ENCODE measurements at regions not wholly inside any gene's neighbourhood (a gene's known extent, or its start where the extent isn't known, plus 50 kb on each side); places are given as distances from the start of the nearest gene placed in this dataset.

GRCh38 chr17:33517746-33518145 lies 224.7 kb upstream of the ASIC2 start:
- no peak for DNase-seq

GRCh38 chr17:33519692-33520091 lies 226.6 kb upstream of the ASIC2 start:
- no peak for DNase-seq

DNA sequence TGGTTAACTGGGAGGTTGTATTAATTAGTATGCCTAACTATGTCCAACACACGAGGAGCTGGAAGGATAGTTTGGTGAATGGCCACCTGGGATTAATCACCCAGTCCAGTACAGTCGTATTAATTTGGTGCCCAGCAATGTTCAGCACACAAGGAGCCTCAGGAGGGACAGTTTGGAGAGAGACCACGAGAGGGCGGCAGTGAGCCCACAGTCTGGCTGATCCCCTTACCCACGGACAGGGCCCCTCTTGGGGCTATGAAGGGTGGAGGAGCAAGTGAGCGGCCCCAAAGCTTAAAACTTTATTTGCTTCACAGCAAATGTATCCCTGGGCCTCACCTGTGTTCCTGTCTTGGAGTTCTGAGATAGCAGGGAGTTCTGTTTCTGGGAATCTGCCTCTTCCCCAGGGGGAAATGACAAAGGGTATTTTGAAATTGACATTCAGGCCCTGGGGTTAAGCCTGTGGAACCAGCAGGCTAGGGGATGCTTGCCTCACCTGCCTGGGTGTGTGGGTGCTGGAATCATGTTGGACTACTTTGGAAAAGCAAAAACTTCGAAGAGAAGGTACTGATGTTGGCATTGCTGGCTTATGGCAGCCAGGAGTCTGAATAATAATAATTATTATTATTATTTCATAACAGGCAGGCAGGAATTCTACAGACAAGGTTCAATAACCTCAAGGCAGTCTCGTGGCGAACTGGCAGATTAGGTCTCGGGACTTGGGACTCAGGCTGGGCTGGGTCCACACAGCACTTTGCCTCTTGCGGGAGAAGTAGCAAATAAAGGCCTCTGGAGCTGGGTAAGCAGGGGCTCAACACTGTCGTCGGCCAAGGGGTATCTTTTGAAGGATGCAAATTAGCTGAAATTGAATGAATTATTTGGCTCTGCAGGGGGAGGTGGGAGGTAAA lies 227.6 kb upstream of the ASIC2 start:
- peak; percentile 76 for DNase-seq

DNA sequence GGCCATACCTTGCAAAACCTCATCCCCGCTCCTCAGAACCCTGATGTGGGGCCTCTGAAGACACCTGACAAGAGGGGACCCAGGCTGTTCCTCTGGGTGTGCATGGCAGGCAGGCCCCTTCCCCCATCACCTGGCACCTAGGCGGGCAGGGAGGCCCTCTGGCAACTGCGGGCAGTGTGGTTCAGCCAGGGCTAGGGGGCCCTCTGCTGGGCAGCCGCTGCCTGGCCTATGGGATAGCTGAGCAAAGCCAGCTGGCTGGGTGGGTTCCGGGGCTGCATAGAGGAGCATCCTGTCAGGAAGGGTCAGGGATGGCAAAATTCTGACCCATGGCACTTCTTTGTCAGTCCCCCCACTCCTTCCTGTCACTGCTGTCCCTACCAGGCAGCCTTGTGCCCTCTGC lies 228.7 kb upstream of the ASIC2 start:
- DNase-seq: no peak

- DNase-seq: no peak
Observed at GRCh38 chr17:33522623-33523022, 229.5 kb upstream of the ASIC2 start.

GRCh38 chr17:33523577-33523981 lies 230.5 kb upstream of the ASIC2 start:
- no peak for DNase-seq

GRCh38 chr17:33525186-33525585 lies 232.1 kb upstream of the ASIC2 start:
- no peak for DNase-seq

GRCh38 chr17:33526717-33527116 lies 233.6 kb upstream of the ASIC2 start:
- no peak for DNase-seq

DNA sequence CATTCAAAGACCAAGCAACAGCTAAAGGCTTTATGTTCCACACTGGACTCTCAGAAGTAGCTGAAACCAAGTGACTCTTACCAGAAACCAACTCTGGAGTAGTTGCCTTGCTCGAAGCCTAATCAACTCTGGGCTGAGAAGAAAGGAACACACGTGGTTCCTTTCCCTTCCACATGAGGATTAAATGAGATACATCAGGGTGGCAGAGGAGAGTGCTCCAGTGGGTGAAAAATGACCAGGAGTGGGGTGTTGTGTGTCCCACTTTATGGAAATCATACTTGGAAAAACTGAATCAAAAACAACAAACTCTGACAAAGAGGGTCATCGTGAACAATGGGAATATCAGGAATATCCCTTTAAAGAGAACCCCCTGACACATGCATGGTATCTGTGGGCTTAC lies 234.2 kb upstream of the ASIC2 start:
- no peak for DNase-seq

DNA sequence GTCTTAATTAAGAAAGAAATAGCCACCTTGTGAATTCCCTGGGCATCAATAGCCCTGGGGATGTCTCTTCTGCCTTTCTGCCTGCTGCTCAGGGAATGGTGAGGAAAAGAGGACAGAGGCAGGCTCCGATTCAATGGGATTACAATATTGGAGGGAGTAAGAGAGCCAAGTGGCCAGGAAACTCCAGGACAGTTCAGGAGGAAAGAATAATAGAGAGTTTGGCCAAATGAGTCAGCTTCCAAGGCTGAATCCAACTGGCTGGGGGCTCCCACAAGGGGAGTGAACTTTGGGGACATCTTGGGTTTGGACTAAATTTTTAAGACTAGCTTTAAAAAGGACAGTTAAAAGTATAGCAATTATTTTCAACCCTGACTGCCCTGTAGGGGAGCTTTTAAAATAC lies 235.8 kb upstream of the ASIC2 start:
- no peak for DNase-seq

DNA sequence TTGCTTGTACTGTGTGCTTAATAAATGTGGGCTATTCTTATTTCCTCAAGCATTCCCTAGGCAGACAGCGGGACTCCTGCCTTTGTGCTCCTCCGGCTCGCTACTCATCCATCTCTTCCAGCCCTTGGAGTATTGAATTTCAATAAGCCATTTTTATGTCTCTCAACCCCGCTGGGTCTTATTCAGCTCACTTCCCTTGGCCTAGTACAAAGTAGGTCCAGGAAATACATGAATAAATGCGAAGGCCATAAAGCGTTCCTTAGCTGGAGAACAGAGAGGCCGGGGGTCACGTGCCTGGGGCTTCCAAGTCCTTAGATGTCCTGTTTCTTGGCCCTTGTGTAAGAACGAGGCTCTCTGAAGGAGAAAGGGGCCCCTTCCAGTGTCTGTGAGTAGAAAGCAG lies 236.7 kb upstream of the ASIC2 start:
- no peak for DNase-seq

GRCh38 chr17:33531311-33531710 lies 238.2 kb upstream of the ASIC2 start:
- no peak for DNase-seq

DNA sequence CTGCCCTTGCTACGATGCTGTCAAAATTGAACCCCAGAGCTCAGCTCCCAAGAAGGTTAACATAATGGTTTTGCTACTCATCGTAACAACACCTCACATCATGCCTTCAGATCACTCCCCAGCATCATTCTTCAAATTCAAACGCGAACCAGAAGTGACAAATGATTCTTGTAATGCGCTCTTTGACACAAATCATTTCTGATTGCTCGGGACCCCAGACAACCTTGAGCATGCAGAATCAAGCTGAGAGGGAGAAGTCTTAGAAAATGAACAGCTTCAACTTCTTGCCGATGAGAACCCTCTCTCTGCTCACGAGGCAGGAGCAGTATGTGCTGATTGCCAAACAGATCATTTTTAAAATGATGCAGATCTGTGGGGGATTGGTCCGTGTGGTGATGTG lies 241.0 kb upstream of the ASIC2 start:
- no peak for DNase-seq

- DNase-seq: no peak
Observed at GRCh38 chr17:33545124-33545523, 252.0 kb upstream of the ASIC2 start.

DNA sequence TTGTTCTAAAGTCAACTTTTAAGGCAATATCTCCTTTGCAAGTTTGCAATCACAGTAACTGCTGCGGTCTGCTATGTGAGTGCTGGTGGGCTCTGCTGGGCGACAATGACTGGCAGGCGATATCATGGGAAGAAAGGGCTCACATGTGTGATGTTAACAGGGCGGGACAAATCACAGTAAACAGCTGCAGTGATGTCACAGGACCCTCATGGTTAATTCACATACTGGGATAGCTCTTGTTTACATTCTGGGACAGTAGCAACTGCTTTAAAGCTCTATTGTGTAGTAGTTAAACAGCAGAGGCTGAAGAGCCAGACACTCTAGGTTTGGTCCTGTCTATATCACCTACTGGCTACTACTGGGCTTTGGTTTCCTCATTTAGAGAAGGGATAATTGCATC lies 257.2 kb upstream of the ASIC2 start:
- no peak for DNase-seq

DNA sequence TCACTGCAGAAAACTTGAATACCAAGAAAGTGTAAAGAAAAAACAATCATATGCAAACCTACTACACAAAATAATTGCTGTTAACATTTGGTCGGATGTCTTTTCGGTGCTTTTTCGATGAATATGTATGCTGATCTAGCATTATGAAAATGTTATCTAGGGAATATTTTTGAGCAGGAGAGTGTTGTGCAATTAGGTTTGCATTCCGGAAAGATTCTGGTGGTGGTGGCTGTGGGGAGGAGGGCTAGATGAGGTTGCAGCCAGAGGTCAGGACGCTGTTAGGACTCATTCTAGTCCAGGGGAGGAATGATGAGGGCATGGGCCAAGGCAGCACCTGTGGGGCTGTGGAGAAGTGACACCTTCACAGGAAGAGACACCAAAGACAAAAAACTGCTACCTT lies 258.0 kb upstream of the ASIC2 start:
- DNase-seq: no peak

- no peak for DNase-seq
Observed at GRCh38 chr17:33551911-33552310, 258.8 kb upstream of the ASIC2 start.

DNA sequence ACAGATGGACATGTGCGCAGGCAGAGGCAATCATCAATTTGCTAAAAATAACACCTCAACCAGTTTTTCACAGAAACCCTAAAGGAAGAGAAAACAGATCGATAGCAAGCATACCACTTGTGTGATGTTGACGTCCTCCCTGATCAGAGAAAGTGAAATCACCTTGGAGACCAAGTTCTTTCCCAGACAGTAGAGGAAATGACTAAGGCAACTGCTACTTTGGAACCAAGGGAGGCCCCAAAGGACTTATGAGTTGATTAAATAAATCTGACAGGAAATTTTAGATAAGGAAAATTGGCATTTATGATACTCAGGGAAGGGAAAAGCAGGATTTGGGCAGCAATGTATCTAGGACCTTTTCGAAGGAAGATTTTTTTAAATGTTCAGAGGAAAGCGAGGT lies 267.1 kb upstream of the ASIC2 start:
- DNase-seq: no peak

DNA sequence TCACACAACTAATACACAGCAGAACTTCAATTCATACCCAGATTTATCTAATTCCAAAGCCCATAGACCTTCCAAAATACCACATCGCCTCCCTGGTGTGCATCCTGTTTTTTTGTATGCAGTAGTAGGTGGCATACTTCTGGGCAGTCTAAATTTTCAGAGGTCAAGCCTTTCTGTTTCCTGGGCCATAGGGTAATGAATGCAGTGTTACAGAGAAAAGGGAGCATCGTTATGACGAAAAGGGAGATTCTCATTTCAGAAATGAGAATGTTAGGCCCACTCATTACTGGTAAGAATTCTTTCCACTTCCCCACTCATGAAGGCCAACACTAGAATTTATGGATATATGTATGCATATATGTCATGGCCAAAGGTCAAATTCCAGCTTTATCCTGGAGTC lies 267.8 kb upstream of the ASIC2 start:
- DNase-seq: no peak

DNA sequence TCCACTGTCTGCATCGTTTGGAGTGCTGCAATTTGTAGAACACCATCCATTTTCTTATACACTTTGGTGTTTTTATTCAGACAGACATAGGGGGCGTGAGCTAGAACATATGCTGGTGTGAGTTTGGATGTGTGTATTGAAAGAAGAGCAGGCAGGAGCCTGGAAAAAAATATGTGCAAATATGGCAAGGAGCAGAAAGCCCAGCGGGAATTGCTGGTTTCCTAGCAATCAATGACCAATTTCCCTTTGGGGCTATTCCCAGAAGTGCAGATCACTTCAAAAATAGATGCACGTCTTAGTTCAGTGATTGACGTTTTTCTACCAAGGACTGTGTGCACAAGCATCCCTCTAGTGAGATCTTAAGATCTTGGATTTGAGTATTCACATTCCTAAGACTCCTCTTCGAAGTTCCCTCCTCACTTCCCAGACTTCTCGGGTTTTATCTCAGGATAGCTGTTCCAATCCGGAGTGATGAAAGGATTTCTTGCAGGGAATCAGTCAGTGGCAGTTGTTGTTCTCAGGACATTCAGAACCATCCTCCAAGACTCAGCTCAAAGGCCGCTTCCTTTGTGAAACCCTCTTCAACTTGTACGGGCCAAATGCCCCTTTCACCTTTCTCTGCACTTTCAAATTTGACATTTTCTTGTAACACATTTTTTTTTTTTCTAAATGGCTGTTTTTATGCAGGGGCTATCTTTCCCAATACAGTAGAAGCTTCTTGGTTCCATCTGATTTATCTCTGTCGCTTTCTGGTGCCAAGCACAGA lies 268.7 kb upstream of the ASIC2 start:
- DNase-seq: no peak

GRCh38 chr17:33562792-33563191 lies 269.7 kb upstream of the ASIC2 start:
- no peak for DNase-seq

- DNase-seq: no peak
Observed at GRCh38 chr17:33564146-33564545, 271.1 kb upstream of the ASIC2 start.

- DNase-seq: no peak
Observed at GRCh38 chr17:33567223-33567622, 274.1 kb upstream of the ASIC2 start.

- DNase-seq: no peak
Observed at GRCh38 chr17:33572615-33573014, 279.5 kb upstream of the ASIC2 start.

Data from activated effector memory CD4-positive, alpha-beta T cell treated with anti-CD3 and anti-CD28 coated beads, Interleukin-2, amount 50 U/mL, for 16 hours (primary cell).